ENCODE measurements at regions not wholly inside any gene's neighbourhood (a gene's known extent, or its start where the extent isn't known, plus 50 kb on each side); places are given as distances from the start of the nearest gene placed in this dataset.

DNA sequence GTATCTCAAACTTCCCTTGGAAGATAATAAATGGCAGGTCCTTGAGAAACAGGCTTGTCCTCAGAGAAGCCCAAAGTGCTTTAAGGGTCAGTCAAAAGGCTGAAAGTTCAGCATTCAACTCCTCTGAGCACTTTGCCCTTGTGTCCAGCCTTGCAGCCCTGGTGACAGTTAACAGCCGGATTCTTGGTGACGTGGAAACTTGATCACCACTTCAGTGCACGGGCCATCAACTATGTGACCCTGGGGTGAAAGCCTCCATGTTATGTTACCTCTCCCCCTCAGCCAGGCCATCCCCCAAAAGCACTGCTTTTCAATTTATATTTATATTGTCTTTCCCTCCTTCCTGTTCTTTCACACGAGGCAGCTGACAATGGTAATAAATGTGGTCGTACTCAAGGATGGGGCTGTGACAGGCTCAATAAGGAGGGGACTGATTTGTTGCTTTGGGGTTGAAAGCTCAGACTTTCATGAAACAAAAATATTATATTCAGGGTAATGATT lies 164.0 kb upstream of the NRP1 start:
- no peak overlapping the region for H3K23ac ChIP-seq (ENCODE audit: insufficient read length)
- H3K4me3 ChIP-seq (ENCODE audit: extremely low read depth in 1 of 4, insufficient read depth in 2 of 4, low read depth in 3 of 4, low read length in 4 of 4), result no peak overlapping the region
- no peak overlapping the region for H2AK5ac ChIP-seq (ENCODE audit: low read depth, low read length)
- ChIA-PET CTCF (ENCODE audit: partially characterized antibody) (interaction anchor here (0.5 to 0.7 kb wide), 2 partner anchors 301 to 305 kb away, joined by 3 to 4 read pairs; no protein-coding TSS in a partner anchor), POLR2A (ENCODE audit: partially characterized antibody) (no interaction called here)
- H3K4ac ChIP-seq (replicated peaks; ENCODE audit: insufficient read length, low read depth, low read length), result no peak overlapping the region
- H3K4me1 ChIP-seq (replicated peaks in 1 of 4; ENCODE audit: control insufficient read depth in 3 of 4, insufficient read depth in 4 of 4, low read length in 3 of 4), result no peaks in the 10 kb centered on the region; a peak in 1 of 7 replicates
- no peak overlapping the region for H4K91ac ChIP-seq (replicated peaks; ENCODE audit: insufficient read length, low read length)
- no peak overlapping the region for H2BK5ac ChIP-seq (ENCODE audit: low read depth, low read length)
- H3K79me1 ChIP-seq (ENCODE audit: low read depth, low read length), result no peaks in the 10 kb centered on the region
- H3K27me3 ChIP-seq (replicated peaks in 1 of 4; ENCODE audit: control insufficient read depth in 3 of 4, extremely low read depth in 1 of 4, insufficient read depth in 3 of 4, low read length in 3 of 4), result no peaks in the 10 kb centered on the region
- FAIRE-seq, result no peak
- no peak overlapping the region for H2BK12ac ChIP-seq (ENCODE audit: low read depth, low read length)
- H3K9me3 ChIP-seq (ENCODE audit: insufficient read depth in 2 of 2, low read depth in 1 of 2, low read length in 1 of 2), result peaks cover 0 to 6% of the 10 kb centered on the region in 2 experiments; a peak in 2 of 4 replicates
- no peak overlapping the region for H3K18ac ChIP-seq (ENCODE audit: extremely low read depth, low read length)
- no peak overlapping the region for H4K5ac ChIP-seq (ENCODE audit: insufficient read length, low read depth, low read length)
- no peak overlapping the region for H3K56ac ChIP-seq (replicated peaks; ENCODE audit: insufficient read length, low read depth, low read length)
- H2BK120ac ChIP-seq (replicated peaks; ENCODE audit: low read depth, low read length), result no peak overlapping the region
- no peaks in the 10 kb centered on the region for H4K20me1 ChIP-seq (replicated peaks in 1 of 2; ENCODE audit: control insufficient read depth in 1 of 2, insufficient read depth in 2 of 2, low read length in 2 of 2)
- WGBS, 2 experiments (ENCODE audit: extremely low coverage in 1 of 2, insufficient coverage in 1 of 2, insufficient read length in 1 of 2, insufficient replicate concordance in 2 of 2, low coverage in 1 of 2, low lambda C conversion rate in 2 of 2, missing lambda C conversion rate in 1 of 2), result 95% methylated on average over 5 of the region's 5 CpGs; no CpG with 5 or more reads in 1 of the 2 experiments
- H3K79me2 ChIP-seq (ENCODE audit: control insufficient read depth in 1 of 2, insufficient read depth in 2 of 2, low read length in 2 of 2), result no peaks in the 10 kb centered on the region
- H3K27ac ChIP-seq (ENCODE audit: low read depth, low read length), result no peak overlapping the region
- H2BK15ac ChIP-seq (ENCODE audit: low read length), result no peak overlapping the region
- no peak for TF ChIP-seq EP300 (IDR thresholded peaks at IDR 0.05; ENCODE audit: borderline replicate concordance in 1 of 2, low read depth in 2 of 2, low read length in 2 of 2)
- no peak for TF ChIP-seq POLR2AphosphoS5 (IDR thresholded peaks at IDR 0.05; ENCODE audit: low read depth, low read length)
- TF ChIP-seq RAD21 (IDR thresholded peaks at IDR 0.05 in 1 of 2, conservative IDR thresholded peaks at IDR 0.05 in 1 of 2; ENCODE audit: low read depth in 2 of 2, low read length in 2 of 2), result no peak
- no peak for TF ChIP-seq RXRA (IDR thresholded peaks at IDR 0.05; ENCODE audit: insufficient read depth, low read depth, low read length)
- no peak for TF ChIP-seq SAP30 (IDR thresholded peaks at IDR 0.05; ENCODE audit: insufficient read depth, insufficient replicate concordance, low read length)
- TF ChIP-seq RBBP5 (IDR thresholded peaks at IDR 0.05; ENCODE audit: borderline replicate concordance, low read depth, low read length), result no peak
- TF ChIP-seq KDM4A (IDR thresholded peaks at IDR 0.05; ENCODE audit: low read depth, low read length, severe bottlenecking), result no peak
- TF ChIP-seq TAF1 (IDR thresholded peaks at IDR 0.05; ENCODE audit: low read depth, low read length), result no peak
- TF ChIP-seq HDAC6 (IDR thresholded peaks at IDR 0.05; ENCODE audit: low read depth, low read length), result no peak
- TF ChIP-seq PHF8 (conservative IDR thresholded peaks at IDR 0.05; ENCODE audit: low read depth, low read length), result no peak
- no peak for TF ChIP-seq SUZ12 (IDR thresholded peaks at IDR 0.05; ENCODE audit: low read length)
- no peak for TF ChIP-seq TAF7 (optimal IDR thresholded peaks at IDR 0.05; ENCODE audit: borderline replicate concordance, low read depth, low read length)
- DNase-seq (ENCODE audit: low read depth in 1 of 2, low spot score in 2 of 2), result no peak
- H3K36me3 ChIP-seq (ENCODE audit: control insufficient read depth in 2 of 4, insufficient read depth in 4 of 4, low read length in 3 of 4), result no peaks in the 10 kb centered on the region
- no peak overlapping the region for H3K4me2 ChIP-seq (ENCODE audit: insufficient read depth in 1 of 2, low read depth in 2 of 2, low read length in 2 of 2)
- H3K14ac ChIP-seq (ENCODE audit: insufficient read length), result no peak overlapping the region
- H2AFZ ChIP-seq (ENCODE audit: low read length), result no peak overlapping the region
- H3K23me2 ChIP-seq (ENCODE audit: low read depth, low read length), result no peaks in the 10 kb centered on the region
- no peak overlapping the region for H4K8ac ChIP-seq (ENCODE audit: extremely low read depth, insufficient read depth, low read length)
- H2BK20ac ChIP-seq (ENCODE audit: low read length), result no peak overlapping the region
- H3K9ac ChIP-seq (replicated peaks in 1 of 4; ENCODE audit: extremely low read depth in 1 of 4, low read depth in 3 of 4, low read length in 3 of 4), result no peak overlapping the region

Measured in H1 (cell line).